ENCODE measurements at regions not wholly inside any gene's neighbourhood (a gene's known extent, or its start where the extent isn't known, plus 50 kb on each side); places are given as distances from the start of the nearest gene placed in this dataset.

DNA sequence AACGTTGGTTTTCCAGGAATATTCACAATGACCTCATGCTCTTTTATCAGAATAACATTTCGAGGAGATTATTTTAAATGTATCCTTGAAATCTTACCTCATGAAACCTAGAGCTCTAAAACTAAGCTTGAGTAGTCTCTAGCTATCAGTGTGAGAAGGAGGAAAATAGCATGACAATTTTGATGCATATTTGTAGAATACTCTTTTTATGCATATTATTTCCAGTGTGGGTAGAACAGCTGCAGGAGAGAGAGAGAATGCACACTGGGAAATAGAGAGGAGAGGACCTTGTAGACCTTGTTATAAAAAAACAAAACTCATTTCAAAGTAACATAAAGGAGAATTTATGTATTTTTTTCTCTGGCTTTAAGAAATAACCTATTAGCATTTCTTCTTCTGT, 71.1 kb upstream of the VGLL2 start:
- H3K4me3 ChIP-seq (ENCODE audit: control insufficient read depth, low read depth, low read length), result no peak overlapping the region
- no peak for DNase-seq (ENCODE audit: low read depth)
- TF ChIP-seq, protein P1, sequence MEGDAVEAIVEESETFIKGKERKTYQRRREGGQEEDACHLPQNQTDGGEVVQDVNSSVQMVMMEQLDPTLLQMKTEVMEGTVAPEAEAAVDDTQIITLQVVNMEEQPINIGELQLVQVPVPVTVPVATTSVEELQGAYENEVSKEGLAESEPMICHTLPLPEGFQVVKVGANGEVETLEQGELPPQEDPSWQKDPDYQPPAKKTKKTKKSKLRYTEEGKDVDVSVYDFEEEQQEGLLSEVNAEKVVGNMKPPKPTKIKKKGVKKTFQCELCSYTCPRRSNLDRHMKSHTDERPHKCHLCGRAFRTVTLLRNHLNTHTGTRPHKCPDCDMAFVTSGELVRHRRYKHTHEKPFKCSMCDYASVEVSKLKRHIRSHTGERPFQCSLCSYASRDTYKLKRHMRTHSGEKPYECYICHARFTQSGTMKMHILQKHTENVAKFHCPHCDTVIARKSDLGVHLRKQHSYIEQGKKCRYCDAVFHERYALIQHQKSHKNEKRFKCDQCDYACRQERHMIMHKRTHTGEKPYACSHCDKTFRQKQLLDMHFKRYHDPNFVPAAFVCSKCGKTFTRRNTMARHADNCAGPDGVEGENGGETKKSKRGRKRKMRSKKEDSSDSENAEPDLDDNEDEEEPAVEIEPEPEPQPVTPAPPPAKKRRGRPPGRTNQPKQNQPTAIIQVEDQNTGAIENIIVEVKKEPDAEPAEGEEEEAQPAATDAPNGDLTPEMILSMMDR (IDR thresholded peaks at IDR 0.05; ENCODE audit: control insufficient read depth, insufficient read depth, low read depth, low read length, missing control alignments), result no peak

DNA sequence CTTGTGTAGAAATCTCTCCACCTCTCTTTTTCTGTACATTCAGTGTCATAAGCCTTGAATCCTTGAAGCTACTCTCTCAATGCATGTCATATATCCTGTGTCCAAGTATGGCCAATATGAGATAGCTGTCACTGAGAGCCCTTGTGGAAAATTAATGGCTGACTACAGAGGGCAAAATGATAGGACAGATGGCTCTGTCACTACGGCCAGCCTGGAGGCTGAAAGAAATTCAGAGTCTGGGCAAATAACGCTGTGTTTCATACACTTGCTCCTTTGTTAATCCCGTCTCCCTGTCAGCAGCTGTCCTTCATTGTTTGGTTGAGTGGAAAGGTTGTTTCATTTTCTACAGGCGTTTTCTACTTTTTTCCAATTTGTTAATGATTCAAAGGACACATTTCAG, 70.4 kb upstream of the VGLL2 start:
- DNase-seq (ENCODE audit: low read depth), result no peak

DNA sequence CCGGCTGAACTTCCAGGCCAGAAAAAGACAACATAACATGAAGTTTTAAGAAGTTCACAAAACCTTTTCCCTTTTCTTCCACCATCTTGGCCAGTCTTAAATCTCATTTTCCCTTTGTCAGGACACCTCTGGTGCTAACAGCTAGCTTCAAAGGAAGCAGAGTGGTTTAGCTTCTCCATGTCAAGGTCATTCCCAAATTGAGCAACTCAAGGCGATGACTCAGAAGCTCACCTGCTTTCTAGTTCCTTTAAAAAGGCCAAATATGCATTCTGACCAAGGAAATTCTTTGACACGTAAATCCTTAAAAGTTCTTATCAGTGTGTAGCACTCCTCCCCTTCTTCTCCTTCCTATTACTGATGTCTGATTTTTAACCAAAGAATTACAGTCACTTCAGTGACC, 69.6 kb upstream of the VGLL2 start:
- TF ChIP-seq, protein P1 (IDR thresholded peaks at IDR 0.05; ENCODE audit: control insufficient read depth, insufficient read depth, low read depth, low read length, missing control alignments), result no peak
- DNase-seq (ENCODE audit: low read depth), result no peak
- H3K4me3 ChIP-seq (ENCODE audit: control insufficient read depth, low read depth, low read length), result no peak overlapping the region

More for the DNA sequence above, 70.4 kb upstream of the VGLL2 start:
- H3K4me3 ChIP-seq (ENCODE audit: control insufficient read depth, low read depth, low read length), result no peak overlapping the region
- TF ChIP-seq, protein P1 (IDR thresholded peaks at IDR 0.05; ENCODE audit: control insufficient read depth, insufficient read depth, low read depth, low read length, missing control alignments), result no peak

DNA sequence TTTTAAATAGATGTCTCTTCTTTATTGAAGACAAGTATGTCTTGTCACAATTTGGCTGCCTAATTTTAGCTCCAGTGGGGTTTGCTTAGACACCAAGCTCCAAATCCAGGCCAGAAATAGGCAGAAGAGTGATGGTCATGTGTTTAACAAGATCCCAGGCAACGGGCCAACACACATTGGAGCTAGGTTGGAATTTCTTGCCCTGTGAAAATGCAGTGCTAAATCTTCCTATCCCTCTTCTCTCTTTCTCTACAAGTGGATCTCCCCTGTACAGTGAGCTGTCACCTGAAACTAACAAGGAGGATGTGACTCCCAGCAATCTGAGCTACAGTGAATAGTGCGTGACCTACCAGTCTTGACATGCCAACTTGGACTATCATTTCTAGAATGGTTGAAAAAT, 65.3 kb upstream of the VGLL2 start:
- TF ChIP-seq, protein P1 (IDR thresholded peaks at IDR 0.05; ENCODE audit: control insufficient read depth, insufficient read depth, low read depth, low read length, missing control alignments), result no peak
- no peak overlapping the region for H3K4me3 ChIP-seq (ENCODE audit: control insufficient read depth, low read depth, low read length)
- no peak for DNase-seq (ENCODE audit: low read depth)

DNA sequence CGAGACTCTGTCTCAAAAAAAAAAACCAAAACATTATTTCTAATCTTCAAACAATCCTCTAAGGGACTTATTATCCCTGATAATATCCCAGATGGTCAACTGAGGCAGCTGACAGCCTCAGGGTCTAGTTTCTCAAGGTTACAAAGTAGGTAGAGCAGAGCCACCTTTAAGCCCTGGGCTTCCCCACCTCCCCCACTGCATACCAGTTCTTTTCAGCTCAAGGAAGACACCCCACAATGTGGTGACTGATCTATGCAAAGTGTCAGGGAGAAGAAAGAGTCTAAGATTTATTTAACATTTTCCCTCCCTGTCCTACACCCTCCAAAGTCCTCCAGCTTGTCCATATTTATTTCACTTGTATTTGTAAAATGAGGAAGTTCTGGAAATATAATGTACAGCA, 60.5 kb upstream of the VGLL2 start:
- no peak for DNase-seq (ENCODE audit: low read depth)
- no peak overlapping the region for H3K4me3 ChIP-seq (ENCODE audit: control insufficient read depth, low read depth, low read length)
- TF ChIP-seq, protein P1 (IDR thresholded peaks at IDR 0.05; ENCODE audit: control insufficient read depth, insufficient read depth, low read depth, low read length, missing control alignments), result no peak

DNA sequence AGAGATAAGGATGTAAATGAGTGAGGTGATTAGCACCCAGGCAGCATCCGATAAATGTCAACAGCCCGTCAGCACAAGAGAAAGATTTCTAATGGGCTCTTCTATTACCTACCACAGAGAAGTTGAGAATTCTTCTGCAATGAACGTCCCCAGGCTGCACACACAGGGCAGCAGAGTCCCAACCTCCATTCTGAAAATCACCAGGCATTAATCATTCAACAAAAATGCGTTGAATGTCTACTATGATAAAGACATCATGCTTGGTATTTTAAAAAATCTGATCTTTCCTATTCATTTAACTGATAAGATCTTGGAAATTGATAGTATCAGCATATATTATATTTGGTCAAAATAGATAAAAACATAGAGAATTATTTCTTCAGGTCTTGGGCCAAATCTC, 59.5 kb upstream of the VGLL2 start:
- H3K4me3 ChIP-seq (ENCODE audit: control insufficient read depth, low read depth, low read length), result no peak overlapping the region
- no peak for DNase-seq (ENCODE audit: low read depth)
- TF ChIP-seq, protein P1 (IDR thresholded peaks at IDR 0.05; ENCODE audit: control insufficient read depth, insufficient read depth, low read depth, low read length, missing control alignments), result no peak

- DNase-seq (ENCODE audit: low read depth), result no peak
- TF ChIP-seq, protein P1 (IDR thresholded peaks at IDR 0.05; ENCODE audit: control insufficient read depth, insufficient read depth, low read depth, low read length, missing control alignments), result no peak
Measured at GRCh38 chr6:117206522-117206921, 58.8 kb upstream of the VGLL2 start.

More at GRCh38 chr6:117206522-117206921, 58.8 kb upstream of the VGLL2 start:
- no peak overlapping the region for H3K4me3 ChIP-seq (ENCODE audit: control insufficient read depth, low read depth, low read length)
